ENCODE measurements at regions not wholly inside any gene's neighbourhood (a gene's known extent, or its start where the extent isn't known, plus 50 kb on each side); places are given as distances from the start of the nearest gene placed in this dataset.

DNA sequence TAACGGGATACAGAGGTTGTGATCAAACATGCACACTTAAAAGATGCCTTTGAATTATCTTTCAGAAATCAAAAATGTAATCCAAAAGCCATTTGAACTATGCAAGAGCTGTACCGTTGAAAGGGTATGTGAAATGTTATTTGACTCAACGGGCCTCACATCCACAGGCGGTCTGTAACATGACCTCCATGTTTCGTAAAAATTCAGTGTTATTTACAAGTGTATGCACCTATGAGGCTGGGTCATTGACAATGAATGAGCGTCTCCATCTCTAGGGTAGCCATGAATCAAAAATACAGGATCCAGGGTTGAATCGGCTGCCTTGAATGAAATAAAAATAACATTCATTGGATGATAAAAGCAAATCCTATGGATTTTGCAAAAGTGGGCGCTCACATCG lies 100.1 kb downstream of the CRLF2 start:
- Histone ChIP-seq H3K36me3 (ENCODE audit: low read depth, low read length) (no peaks in the 10 kb centered on the region), H3K79me2 (ENCODE audit: low read length) (no peaks in the 10 kb centered on the region), H3F3A (ENCODE audit: low read length, unreplicated experiment) (no peaks in the 10 kb centered on the region), H3K9me2 (replicated peaks; ENCODE audit: low read length) (no peaks in the 10 kb centered on the region), H3K4me2 (ENCODE audit: low read length) (no peak overlapping the region), H3K27ac (ENCODE audit: low read length) (no peak overlapping the region), H2AFZ (ENCODE audit: low read length) (no peak overlapping the region), H4K20me1 (ENCODE audit: low read length) (no peaks in the 10 kb centered on the region), H3K9me3 (ENCODE audit: low read length) (no peaks in the 10 kb centered on the region), H3K9ac (ENCODE audit: low read length) (no peak overlapping the region), H3K4me3 (ENCODE audit: low read length) (no peak overlapping the region), H3K27me3 (ENCODE audit: low read length) (peaks cover 16% of the 10 kb centered on the region), H3K4me1 (ENCODE audit: insufficient read depth, low read length) (no peaks in the 10 kb centered on the region)
- no peak for DNase-seq
- no peak for ATAC-seq
- no TSS peak for BruUV-seq (replicated peaks)
- TF ChIP-seq EZH2phosphoT487 (IDR thresholded peaks at IDR 0.05; ENCODE audit: borderline replicate concordance, low read length) (no peak), EZH2 (IDR thresholded peaks at IDR 0.05; ENCODE audit: low read length, unreplicated experiment) (no peak)
- ChIA-PET CTCF (no interaction called here), POLR2A (ENCODE audit: unreplicated experiment) (no interaction called here)
- intact Hi-C loops (cut with micrococcal nuclease), result no loop called here

DNA sequence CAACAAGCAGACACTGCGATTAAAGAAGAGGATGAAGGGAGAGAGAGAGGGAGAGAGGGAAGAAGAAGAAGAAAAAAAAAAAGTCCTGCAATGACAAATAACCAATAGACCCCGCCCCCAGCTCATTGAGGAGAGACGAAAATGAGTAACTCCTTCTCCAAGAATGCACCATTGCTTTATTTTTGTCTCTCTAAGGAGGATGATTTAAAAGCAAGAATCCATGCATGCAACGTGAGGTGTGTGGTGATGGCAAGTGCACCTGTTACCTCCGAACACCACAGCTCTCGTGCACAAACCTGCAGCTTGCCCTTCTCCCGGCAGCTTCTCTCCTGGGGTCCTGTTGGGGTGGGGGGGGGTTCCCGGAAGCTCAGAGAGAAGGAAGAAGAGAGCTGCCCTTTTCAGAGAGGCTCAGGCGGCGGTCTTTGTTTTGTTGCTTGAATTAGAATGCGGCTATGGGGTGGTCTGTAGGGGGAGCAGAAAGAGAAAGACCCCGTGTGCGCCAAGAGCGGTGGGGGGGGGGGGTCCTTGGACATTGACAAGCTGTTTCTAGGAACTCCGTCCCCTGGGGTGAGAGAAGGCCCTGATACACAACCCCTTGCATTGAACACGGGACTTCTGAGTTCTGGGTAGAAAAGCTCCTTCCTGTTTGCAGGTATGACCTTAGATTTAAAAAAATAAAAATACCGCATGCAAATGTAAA lies 100.7 kb downstream of the CRLF2 start:
- Histone ChIP-seq H3K79me2 (ENCODE audit: low read length) (no peaks in the 10 kb centered on the region), H3K36me3 (ENCODE audit: low read depth, low read length) (no peaks in the 10 kb centered on the region), H2AFZ (ENCODE audit: low read length) (no peak overlapping the region), H3K9me2 (replicated peaks; ENCODE audit: low read length) (no peaks in the 10 kb centered on the region), H3K9ac (ENCODE audit: low read length) (no peak overlapping the region), H4K20me1 (ENCODE audit: low read length) (no peaks in the 10 kb centered on the region), H3K4me1 (ENCODE audit: insufficient read depth, low read length) (no peaks in the 10 kb centered on the region), H3K27me3 (ENCODE audit: low read length) (peaks cover 16% of the 10 kb centered on the region), H3K4me3 (ENCODE audit: low read length) (no peak overlapping the region), H3K4me2 (ENCODE audit: low read length) (no peak overlapping the region), H3F3A (ENCODE audit: low read length, unreplicated experiment) (no peaks in the 10 kb centered on the region), H3K27ac (ENCODE audit: low read length) (no peak overlapping the region), H3K9me3 (ENCODE audit: low read length) (no peaks in the 10 kb centered on the region)
- ATAC-seq (no peak), DNase-seq (no peak)
- intact Hi-C loops (cut with micrococcal nuclease), result no loop called here
- no TSS peak for BruUV-seq (replicated peaks)
- CTCF ChIA-PET, result no interaction called here
- TF ChIP-seq EZH2 (IDR thresholded peaks at IDR 0.05; ENCODE audit: low read length, unreplicated experiment) (no peak), EZH2phosphoT487 (IDR thresholded peaks at IDR 0.05; ENCODE audit: borderline replicate concordance, low read length) (no peak)
- TF ChIP-seq, protein P1, sequence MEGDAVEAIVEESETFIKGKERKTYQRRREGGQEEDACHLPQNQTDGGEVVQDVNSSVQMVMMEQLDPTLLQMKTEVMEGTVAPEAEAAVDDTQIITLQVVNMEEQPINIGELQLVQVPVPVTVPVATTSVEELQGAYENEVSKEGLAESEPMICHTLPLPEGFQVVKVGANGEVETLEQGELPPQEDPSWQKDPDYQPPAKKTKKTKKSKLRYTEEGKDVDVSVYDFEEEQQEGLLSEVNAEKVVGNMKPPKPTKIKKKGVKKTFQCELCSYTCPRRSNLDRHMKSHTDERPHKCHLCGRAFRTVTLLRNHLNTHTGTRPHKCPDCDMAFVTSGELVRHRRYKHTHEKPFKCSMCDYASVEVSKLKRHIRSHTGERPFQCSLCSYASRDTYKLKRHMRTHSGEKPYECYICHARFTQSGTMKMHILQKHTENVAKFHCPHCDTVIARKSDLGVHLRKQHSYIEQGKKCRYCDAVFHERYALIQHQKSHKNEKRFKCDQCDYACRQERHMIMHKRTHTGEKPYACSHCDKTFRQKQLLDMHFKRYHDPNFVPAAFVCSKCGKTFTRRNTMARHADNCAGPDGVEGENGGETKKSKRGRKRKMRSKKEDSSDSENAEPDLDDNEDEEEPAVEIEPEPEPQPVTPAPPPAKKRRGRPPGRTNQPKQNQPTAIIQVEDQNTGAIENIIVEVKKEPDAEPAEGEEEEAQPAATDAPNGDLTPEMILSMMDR (conservative IDR thresholded peaks at IDR 0.05; ENCODE audit: low read depth, low read length), result no peak
- POLR2A ChIA-PET (ENCODE audit: unreplicated experiment), result no interaction called here

DNA sequence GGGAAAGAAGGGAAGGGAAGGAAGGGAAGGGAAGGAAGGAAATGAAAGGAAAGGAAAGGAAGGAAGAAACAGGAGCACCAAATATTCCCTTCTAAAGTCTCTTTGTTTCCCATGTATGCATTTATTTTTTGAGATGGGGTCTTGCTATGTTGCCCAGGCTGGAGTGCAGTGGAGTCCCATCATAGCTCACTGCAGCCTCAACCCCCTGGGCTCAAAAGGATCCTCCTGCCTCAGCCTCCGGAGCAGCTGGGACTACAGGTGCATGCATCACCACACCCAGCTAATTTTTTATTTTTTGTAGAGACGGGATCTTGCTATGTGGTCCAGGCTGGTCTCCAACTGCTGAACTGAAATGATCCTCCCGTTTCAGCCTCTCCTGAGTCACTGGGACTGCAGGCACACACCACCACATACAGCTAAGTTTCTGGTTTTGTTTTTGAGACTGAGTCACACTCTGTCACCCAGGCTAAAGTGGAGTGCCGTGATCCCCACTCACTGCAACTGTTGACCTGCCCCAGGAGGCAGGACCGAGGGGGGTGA lies 102.8 kb downstream of the CRLF2 start:
- no peak for ATAC-seq
- H3K4me3 ChIP-seq (ENCODE audit: low read length), result no peak overlapping the region
- POLR2A ChIA-PET (ENCODE audit: unreplicated experiment), result no interaction called here
- H3F3A ChIP-seq (ENCODE audit: low read length, unreplicated experiment), result no peaks in the 10 kb centered on the region
- intact Hi-C loops (cut with micrococcal nuclease), result no loop called here
- no peaks in the 10 kb centered on the region for H4K20me1 ChIP-seq (ENCODE audit: low read length)
- BruUV-seq (replicated peaks), result no TSS peak
- peaks cover 16% of the 10 kb centered on the region for H3K27me3 ChIP-seq (ENCODE audit: low read length)
- TF ChIP-seq EZH2 (IDR thresholded peaks at IDR 0.05; ENCODE audit: low read length, unreplicated experiment) (no peak), EZH2phosphoT487 (IDR thresholded peaks at IDR 0.05; ENCODE audit: borderline replicate concordance, low read length) (no peak)
- TF ChIP-seq, protein P1 (conservative IDR thresholded peaks at IDR 0.05; ENCODE audit: low read depth, low read length), result no peak
- H3K4me1 ChIP-seq (ENCODE audit: insufficient read depth, low read length), result no peaks in the 10 kb centered on the region
- no peaks in the 10 kb centered on the region for H3K9me2 ChIP-seq (replicated peaks; ENCODE audit: low read length)
- H2AFZ ChIP-seq (ENCODE audit: low read length), result no peak overlapping the region
- no peak overlapping the region for H3K9ac ChIP-seq (ENCODE audit: low read length)
- no peaks in the 10 kb centered on the region for H3K36me3 ChIP-seq (ENCODE audit: low read depth, low read length)
- H3K79me2 ChIP-seq (ENCODE audit: low read length), result no peaks in the 10 kb centered on the region
- H3K27ac ChIP-seq (ENCODE audit: low read length), result no peak overlapping the region
- no peak for DNase-seq
- CTCF ChIA-PET, result no interaction called here
- H3K4me2 ChIP-seq (ENCODE audit: low read length), result no peak overlapping the region
- no peaks in the 10 kb centered on the region for H3K9me3 ChIP-seq (ENCODE audit: low read length)

Measured in PC-3 (cell line).